Left colon (tissue), 2 donors: ENCODE measurements at regions not wholly inside any gene's neighbourhood (a gene's known extent, or its start where the extent isn't known, plus 50 kb on each side); places are given as distances from the start of the nearest gene placed in this dataset.

ENCODE experiments used
- ATAC-seq: fragments of 200-7000 bp; cut with Tn5 transposase; one replicate; pipeline ENCODE4 v1.9.1; 2020; ENCODE audit warnings: mild to moderate bottlenecking, moderate library complexity
- DNase-seq, 2 donors: peaks; one replicate each; pipeline ENCODE4 v3.0.0-alpha.2; 2020
- intact Hi-C, 2 donors: fragments of 100-400 bp; cut with DNase I in 1 of 2; cut with micrococcal nuclease in 1 of 2; formaldehyde crosslinking; loops; one replicate each; pipeline versions ENCODE4 v1.11.2 to v1.14.0; 2022; cut with DNase I, micrococcal nuclease
- donor health status: DM: no; HTN: no; CAD: no.
- donor health status: DM: yes; HTN: yes; CAD: no.

- DNase-seq (no peak), ATAC-seq (no peak)
- intact Hi-C loops = no loop called here
These were observed 364.0 kb upstream of the MEIS1 start for GRCh38 chr2:66070721-66071602.

DNA sequence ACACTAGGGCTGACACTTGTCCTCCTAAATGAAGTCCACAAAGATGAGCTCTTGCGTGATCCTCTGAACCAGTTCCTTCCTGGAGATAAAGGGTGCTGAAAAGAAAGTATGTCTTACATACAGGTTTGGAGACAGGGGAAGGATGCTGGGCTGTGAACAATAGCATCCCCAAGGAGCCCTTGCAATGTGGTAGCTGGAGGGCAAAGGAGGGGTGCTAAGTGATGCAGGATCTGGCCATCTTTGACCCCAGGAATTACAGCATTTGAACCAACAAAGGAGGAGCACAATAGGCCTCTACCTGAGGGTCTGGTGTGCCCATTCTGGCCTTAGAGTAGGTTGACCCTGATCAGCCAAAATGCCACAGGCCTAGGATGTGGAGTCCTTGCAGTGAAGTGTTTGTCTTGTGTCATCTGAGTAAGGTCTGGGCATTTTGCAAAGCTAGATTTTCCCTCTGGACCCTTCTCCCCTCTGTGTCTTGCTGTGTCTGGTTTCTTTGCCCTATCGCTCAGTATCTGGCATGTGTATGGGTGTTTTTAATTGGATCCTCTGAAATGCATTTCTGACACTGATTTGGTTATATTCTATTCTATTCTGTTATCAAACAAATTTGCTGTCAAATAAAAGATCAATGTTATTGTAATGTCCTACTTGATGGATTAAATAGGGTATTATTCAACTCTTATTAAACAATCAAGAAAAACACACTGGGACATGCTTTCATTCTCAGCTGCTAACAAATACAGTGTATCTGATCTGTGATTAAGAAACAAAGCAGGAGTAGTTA, 364.8 kb upstream of the MEIS1 start:
- ATAC-seq (no peak), DNase-seq (no peak)
- intact Hi-C loops = no loop called here

DNA sequence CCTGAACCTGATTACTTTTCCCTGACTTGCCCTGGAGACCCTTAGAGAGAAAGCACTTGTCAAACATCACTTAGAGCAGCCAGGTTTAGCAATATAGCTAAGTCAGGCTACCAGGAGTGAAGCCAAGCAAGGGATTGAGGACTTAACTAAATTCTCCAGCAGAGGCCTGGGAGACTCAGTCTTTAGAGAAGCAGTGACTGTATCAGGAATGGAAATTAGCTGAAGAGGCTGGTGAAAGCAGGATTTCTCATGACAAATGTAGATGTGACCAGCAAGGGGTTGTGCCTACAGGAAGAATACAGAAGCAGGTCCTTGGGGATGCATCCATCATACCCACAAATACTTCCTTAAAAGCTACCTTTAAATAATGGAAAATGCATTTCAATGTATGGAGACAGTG, 368.9 kb upstream of the MEIS1 start:
- intact Hi-C loops = no loop called here
- no peak for DNase-seq
- no peak for ATAC-seq

- intact Hi-C loops = no loop called here
- ATAC-seq = no peak
- DNase-seq = no peak
These were observed 375.6 kb upstream of the MEIS1 start for GRCh38 chr2:66059332-66059731.

GRCh38 chr2:66058675-66059074, 376.2 kb upstream of the MEIS1 start:
- ATAC-seq (no peak), DNase-seq (no peak)
- intact Hi-C loops = no loop called here

DNA sequence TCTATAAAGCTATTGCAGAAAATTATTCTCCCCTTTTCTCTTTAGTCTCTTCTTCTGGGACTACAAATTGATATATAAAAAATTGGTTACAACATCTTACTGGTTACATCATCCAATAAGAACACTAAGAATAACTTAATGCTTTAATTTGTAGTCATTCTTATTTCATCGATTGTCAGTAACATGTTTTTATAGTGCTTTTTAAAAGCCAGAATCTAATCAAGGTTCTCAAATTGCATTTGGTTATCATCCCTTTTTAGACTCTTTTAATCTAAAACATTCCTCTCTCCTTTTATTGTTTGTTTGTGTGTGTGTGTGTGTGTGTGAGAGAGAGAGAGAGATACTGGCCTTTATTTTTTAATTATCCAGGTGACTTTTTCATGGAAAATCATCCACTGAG, 377.1 kb upstream of the MEIS1 start:
- no peak for DNase-seq

GRCh38 chr2:66050392-66050791, 384.5 kb upstream of the MEIS1 start:
- intact Hi-C loops = no loop called here
- DNase-seq (no peak), ATAC-seq (no peak)

More for the DNA sequence above, 377.1 kb upstream of the MEIS1 start:
- ATAC-seq = no peak
- intact Hi-C loops = no loop called here

DNA sequence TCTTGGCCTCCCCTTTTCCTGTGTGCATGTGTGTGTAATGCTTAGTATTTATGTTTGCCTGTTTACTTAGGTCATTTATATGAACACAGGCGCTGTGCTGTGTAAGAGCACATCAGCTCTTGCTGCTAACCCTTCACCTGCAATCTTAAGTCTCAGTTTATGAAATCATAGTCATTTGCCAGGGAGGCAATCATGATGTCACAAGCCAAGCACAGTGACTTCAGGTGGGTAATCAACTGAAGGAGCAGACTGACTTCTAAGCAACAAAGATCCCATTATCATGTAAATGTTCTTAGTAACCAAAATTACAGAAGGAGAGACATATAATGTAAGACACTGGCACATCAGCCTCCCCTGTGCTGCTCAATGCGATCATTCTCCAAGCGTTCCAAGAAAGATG, 386.3 kb upstream of the MEIS1 start:
- intact Hi-C loops = no loop called here
- ATAC-seq (no peak), DNase-seq (no peak)

DNA sequence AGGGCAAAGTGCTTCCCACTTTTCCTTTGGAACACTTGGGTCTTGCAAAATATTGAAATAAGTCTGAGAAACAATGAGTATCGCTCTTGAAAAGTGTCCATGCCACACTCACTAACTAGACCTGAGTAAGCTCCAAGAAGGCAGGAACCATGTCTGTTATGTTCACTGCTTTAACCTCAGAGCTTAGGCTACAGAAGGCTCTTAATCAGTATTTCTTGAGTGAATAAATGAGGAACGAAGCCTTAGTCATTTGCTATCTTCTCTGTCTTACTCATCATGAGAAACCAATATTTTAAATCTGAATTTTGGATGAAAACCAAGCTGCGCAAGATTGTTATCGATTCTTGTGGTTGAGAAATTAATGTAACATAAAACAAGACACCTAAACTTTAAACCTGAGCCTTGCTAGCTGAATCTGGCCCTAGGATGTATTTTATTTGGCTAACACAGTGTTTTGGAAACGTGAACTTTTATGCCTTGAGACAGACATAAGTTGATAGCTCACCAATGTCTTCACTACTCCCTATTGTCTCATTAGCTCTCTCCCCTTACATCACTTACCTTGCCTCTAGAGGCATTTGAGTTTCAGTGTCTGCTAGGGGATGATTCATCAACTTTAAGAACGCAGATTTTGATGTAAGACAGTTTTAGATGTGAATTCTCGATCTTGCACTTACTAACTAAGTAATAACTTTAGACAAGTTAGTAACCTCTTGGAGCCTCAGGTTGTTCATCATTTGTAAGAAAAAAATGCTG, 392.8 kb upstream of the MEIS1 start:
- ATAC-seq (no peak), DNase-seq (no peak)
- intact Hi-C loops = no loop called here

- intact Hi-C loops = no loop called here
- no peak for ATAC-seq
- DNase-seq = no peak
These were observed 398.0 kb upstream of the MEIS1 start for GRCh38 chr2:66036948-66037347.

- ATAC-seq = no peak
- DNase-seq = no peak
- intact Hi-C loops = no loop called here
These were observed 400.5 kb upstream of the MEIS1 start for GRCh38 chr2:66034467-66034866.

GRCh38 chr2:66032226-66032775, 402.6 kb upstream of the MEIS1 start:
- DNase-seq (no peak), ATAC-seq (no peak)
- intact Hi-C loops = no loop called here

- DNase-seq (no peak), ATAC-seq (no peak)
- intact Hi-C loops = no loop called here
These were observed 403.7 kb upstream of the MEIS1 start for GRCh38 chr2:66031236-66031635.

- ATAC-seq (no peak), DNase-seq (no peak)
- intact Hi-C loops = no loop called here
These were observed 404.4 kb upstream of the MEIS1 start for GRCh38 chr2:66030553-66030952.

- peak; percentile 4 to 33 for DNase-seq
- ATAC-seq = peak; percentile 46
- intact Hi-C loops = no loop called here
These were observed 410.5 kb upstream of the MEIS1 start for GRCh38 chr2:66024391-66024790.

GRCh38 chr2:66021296-66021695, 413.6 kb upstream of the MEIS1 start:
- intact Hi-C loops = no loop called here
- no peak for DNase-seq
- ATAC-seq = no peak

- DNase-seq (no peak), ATAC-seq (no peak)
- intact Hi-C loops = no loop called here
These were observed 417.2 kb upstream of the MEIS1 start for GRCh38 chr2:66017763-66018162.

DNA sequence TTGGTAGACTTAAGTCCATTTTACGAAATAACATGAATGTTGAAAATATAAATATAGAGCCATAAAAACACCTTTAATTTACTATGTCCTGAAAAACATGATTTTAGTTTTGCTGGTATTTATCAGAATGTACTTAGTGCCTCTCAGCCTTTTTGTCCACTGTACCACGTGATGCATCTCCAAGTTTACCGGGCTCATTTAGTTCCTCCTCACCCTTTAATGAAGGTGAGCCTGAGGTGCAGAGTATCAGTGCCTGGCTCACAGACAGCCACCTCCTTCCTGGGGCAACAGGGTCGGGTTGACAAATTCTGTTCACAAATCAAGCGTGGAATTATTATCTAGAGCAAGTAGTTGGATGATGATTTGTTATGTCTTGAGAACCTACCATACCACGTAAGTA, 420.5 kb upstream of the MEIS1 start:
- intact Hi-C loops = no loop called here
- no peak for DNase-seq
- ATAC-seq = no peak

- intact Hi-C loops = no loop called here
- ATAC-seq = no peak
- no peak for DNase-seq
These were observed 421.5 kb upstream of the MEIS1 start for GRCh38 chr2:66013456-66013855.
